ENCODE measurements at regions not wholly inside any gene's neighbourhood (a gene's known extent, or its start where the extent isn't known, plus 50 kb on each side); places are given as distances from the start of the nearest gene placed in this dataset.

- 73% methylated on average over 1 of the region's 1 CpG; no CpG with 5 or more reads in 1 of the 2 donors for WGBS, 2 donors (ENCODE audit: low coverage in 1 of 2)
- no peak for TF ChIP-seq CTCF (IDR thresholded peaks at IDR 0.05)
- no peak for TF ChIP-seq POLR2A (IDR thresholded peaks at IDR 0.05)
- TF ChIP-seq EP300 (IDR thresholded peaks at IDR 0.05), result no peak
- TF ChIP-seq POLR2AphosphoS5 (IDR thresholded peaks at IDR 0.05), result no peak
- no peaks in the 10 kb centered on the region for H3K4me1 ChIP-seq
- no peak overlapping the region for H3K27ac ChIP-seq
- H3K36me3 ChIP-seq, result no peaks in the 10 kb centered on the region
- ATAC-seq, result no peak
- no peaks in the 10 kb centered on the region for H3K9me3 ChIP-seq
- no peaks in the 10 kb centered on the region for H3K27me3 ChIP-seq
- no peak overlapping the region for H3K4me3 ChIP-seq
Observed at GRCh38 chr1:86226204-86226603, 69.6 kb upstream of the COL24A1 start.

- Histone ChIP-seq H3K9me3 (no peaks in the 10 kb centered on the region), H3K4me1 (no peaks in the 10 kb centered on the region), H3K27me3 (no peaks in the 10 kb centered on the region), H3K27ac (no peak overlapping the region), H3K36me3 (no peaks in the 10 kb centered on the region), H3K4me3 (no peak overlapping the region)
- WGBS, 2 donors (ENCODE audit: low coverage in 1 of 2), result 88 to 100% methylated on average over 2 to 4 of the region's 5 CpGs
- TF ChIP-seq POLR2A (IDR thresholded peaks at IDR 0.05), result no peak
- ATAC-seq, result no peak
Observed at GRCh38 chr1:86224651-86225310, 68.2 kb upstream of the COL24A1 start.

GRCh38 chr1:86218859-86219258 lies 62.3 kb upstream of the COL24A1 start:
- no peaks in the 10 kb centered on the region for H3K36me3 ChIP-seq
- no peaks in the 10 kb centered on the region for H3K27me3 ChIP-seq
- WGBS, 2 donors (ENCODE audit: low coverage in 1 of 2), result 56 to 75% methylated on average over 4 to 5 of the region's 5 CpGs
- no peak for ATAC-seq
- H3K4me1 ChIP-seq, result no peaks in the 10 kb centered on the region
- TF ChIP-seq POLR2A (IDR thresholded peaks at IDR 0.05), result no peak
- TF ChIP-seq CTCF (IDR thresholded peaks at IDR 0.05), result no peak
- TF ChIP-seq EP300 (IDR thresholded peaks at IDR 0.05), result no peak
- no peak for TF ChIP-seq POLR2AphosphoS5 (IDR thresholded peaks at IDR 0.05)
- H3K4me3 ChIP-seq, result no peak overlapping the region
- no peak overlapping the region for H3K27ac ChIP-seq
- no peaks in the 10 kb centered on the region for H3K9me3 ChIP-seq

- Histone ChIP-seq H3K36me3 (no peaks in the 10 kb centered on the region), H3K4me1 (peaks cover 0 to 6% (median 0%) of the 10 kb centered on the region in 3 donors), H3K27ac (no peak overlapping the region), H3K4me3 (no peak overlapping the region), H3K27me3 (no peaks in the 10 kb centered on the region), H3K9me3 (no peaks in the 10 kb centered on the region)
- no peak for ATAC-seq
- WGBS, 2 donors (ENCODE audit: low coverage in 1 of 2), result 97 to 100% methylated on average over 1 to 2 of the region's 2 CpGs
- TF ChIP-seq CTCF (IDR thresholded peaks at IDR 0.05), result no peak
- no peak for TF ChIP-seq POLR2AphosphoS5 (IDR thresholded peaks at IDR 0.05)
Observed at GRCh38 chr1:86214605-86215004, 58.0 kb upstream of the COL24A1 start.

- Histone ChIP-seq H3K27ac (peak overlapping the region in 1 of 4 donors; percentile 7), H3K4me1 (peaks cover 0 to 16% (median 0%) of the 10 kb centered on the region in 3 donors), H3K4me3 (no peak overlapping the region), H3K27me3 (no peaks in the 10 kb centered on the region), H3K36me3 (no peaks in the 10 kb centered on the region), H3K9me3 (no peaks in the 10 kb centered on the region)
- 34 to 40% methylated on average over 4 of the region's 4 CpGs for WGBS, 2 donors (ENCODE audit: low coverage in 1 of 2)
- no peak for ATAC-seq
- TF ChIP-seq CTCF (IDR thresholded peaks at IDR 0.05), result no peak
- TF ChIP-seq POLR2A (IDR thresholded peaks at IDR 0.05), result no peak
- no peak for TF ChIP-seq POLR2AphosphoS5 (IDR thresholded peaks at IDR 0.05)
- TF ChIP-seq EP300 (IDR thresholded peaks at IDR 0.05), result no peak
Observed at GRCh38 chr1:86209346-86209745, 52.8 kb upstream of the COL24A1 start.
